ENCODE measurements at regions not wholly inside any gene's neighbourhood (a gene's known extent, or its start where the extent isn't known, plus 50 kb on each side); places are given as distances from the start of the nearest gene placed in this dataset.

DNA sequence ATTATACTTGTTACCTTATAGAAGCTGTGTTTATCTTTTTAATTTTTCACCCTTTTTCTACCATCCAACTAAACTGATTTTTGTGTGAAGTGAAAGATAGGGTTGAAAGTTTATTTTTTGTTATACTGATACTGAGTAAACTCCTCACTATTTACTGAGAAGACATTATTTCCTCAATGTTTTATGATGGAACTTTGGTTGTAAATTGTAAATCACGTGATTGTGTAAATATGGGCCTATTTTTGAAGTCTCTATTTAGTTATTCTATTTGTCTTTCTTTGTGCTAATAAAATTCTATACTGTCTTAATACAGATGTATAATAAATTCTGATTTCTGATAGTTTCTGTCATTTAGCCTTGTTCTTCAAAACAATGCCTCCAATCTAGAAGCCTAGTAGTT, 697.2 kb upstream of the SLC8A1 start:
- TF ChIP-seq, protein P1, sequence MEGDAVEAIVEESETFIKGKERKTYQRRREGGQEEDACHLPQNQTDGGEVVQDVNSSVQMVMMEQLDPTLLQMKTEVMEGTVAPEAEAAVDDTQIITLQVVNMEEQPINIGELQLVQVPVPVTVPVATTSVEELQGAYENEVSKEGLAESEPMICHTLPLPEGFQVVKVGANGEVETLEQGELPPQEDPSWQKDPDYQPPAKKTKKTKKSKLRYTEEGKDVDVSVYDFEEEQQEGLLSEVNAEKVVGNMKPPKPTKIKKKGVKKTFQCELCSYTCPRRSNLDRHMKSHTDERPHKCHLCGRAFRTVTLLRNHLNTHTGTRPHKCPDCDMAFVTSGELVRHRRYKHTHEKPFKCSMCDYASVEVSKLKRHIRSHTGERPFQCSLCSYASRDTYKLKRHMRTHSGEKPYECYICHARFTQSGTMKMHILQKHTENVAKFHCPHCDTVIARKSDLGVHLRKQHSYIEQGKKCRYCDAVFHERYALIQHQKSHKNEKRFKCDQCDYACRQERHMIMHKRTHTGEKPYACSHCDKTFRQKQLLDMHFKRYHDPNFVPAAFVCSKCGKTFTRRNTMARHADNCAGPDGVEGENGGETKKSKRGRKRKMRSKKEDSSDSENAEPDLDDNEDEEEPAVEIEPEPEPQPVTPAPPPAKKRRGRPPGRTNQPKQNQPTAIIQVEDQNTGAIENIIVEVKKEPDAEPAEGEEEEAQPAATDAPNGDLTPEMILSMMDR (IDR thresholded peaks at IDR 0.05) = no peak
- TF ChIP-seq JUNB (IDR thresholded peaks at IDR 0.05) (no peak), KDM1A (IDR thresholded peaks at IDR 0.05; ENCODE audit: low read depth) (no peak)

Data from A549 (cell line).